ENCODE measurements at regions not wholly inside any gene's neighbourhood (a gene's known extent, or its start where the extent isn't known, plus 50 kb on each side); places are given as distances from the start of the nearest gene placed in this dataset.
"Not testable (repeated sequence)": the region's sequence is repeated elsewhere in the genome, so short reads cannot be mapped to it uniquely, and the experiment has no call there.

DNA sequence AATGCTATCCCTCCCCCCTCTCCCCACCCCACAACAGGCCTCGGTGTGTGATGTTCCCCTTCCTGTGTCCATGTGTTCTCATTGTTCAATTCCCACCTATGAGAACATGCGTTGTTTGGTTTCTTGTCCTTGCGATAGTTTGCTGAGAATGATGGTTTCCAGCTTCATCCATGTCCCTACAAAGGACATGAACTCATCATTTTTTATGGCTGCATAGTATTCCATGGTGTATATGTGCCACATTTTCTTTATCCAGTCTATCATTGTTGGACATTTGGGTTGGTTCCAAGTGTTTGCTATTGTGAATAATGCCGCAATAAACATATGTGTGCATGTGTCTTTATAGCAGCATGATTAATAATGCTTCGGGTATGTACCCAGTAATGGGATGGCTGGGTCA lies 1156.1 kb downstream of the NAALADL2 start:
- 93 to 98% methylated on average over 5 of the region's 5 CpGs for WGBS, 2 donors
- H3K36me3 ChIP-seq (ENCODE audit: control insufficient read depth in 4 of 4, insufficient read depth in 4 of 4, low read length in 4 of 4); H3K9ac ChIP-seq (ENCODE audit: insufficient read depth in 1 of 2, low read length in 2 of 2); H3K4me3 ChIP-seq; H3K27ac ChIP-seq (ENCODE audit: low read depth in 1 of 2, low read length in 1 of 2); H3K4me1 ChIP-seq (ENCODE audit: control insufficient read depth in 5 of 5, insufficient read depth in 5 of 5, low read length in 5 of 5); ATAC-seq (ENCODE audit: insufficient read depth, low FRiP score); H3K9me3 ChIP-seq (ENCODE audit: control insufficient read depth in 4 of 4, insufficient read depth in 3 of 4, low read length in 3 of 4); H3K27me3 ChIP-seq (ENCODE audit: control insufficient read depth in 3 of 3, insufficient read depth in 3 of 3, low read length in 2 of 3); DNase-seq: not testable (repeated sequence)

DNA sequence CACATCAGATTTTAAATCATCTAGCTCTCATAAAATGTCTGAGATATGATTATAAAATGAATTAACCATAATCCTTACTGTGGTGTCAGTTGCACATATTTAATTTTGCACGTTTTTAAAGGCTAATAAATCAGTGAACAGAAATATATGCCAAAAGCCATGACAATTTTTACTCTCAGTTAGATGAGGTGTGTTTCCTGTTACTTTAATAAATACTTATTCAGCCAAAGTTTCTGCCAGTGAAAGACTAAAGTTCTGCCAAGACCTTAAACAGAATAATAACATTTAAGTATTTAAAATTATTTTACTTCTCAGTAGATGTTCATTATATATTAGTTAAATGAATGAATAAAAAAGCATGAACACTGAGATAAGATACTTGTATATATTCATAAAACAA lies 1150.1 kb downstream of the NAALADL2 start:
- DNase-seq = peak in 2 of 3 donors; percentile 71 to 74
- 16 to 22% methylated on average over 1 of the region's 1 CpG for WGBS, 2 donors

DNA sequence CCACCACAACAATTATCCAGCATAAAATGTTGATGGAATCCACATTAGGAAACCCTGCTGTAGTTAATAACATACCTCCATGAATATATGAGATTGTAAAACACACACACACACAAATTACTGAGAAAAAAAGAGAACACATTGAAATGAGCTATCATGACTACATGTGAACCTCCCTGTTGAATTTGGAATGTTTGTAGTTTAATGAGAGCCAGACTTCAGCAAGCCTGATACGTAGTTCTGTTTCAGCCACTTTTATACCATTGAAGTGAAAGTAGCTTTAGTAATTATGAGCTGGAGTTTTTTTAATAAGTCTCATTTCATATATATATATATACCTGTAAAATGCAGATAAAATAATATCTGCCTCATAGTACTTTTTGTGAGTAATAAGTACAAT lies 1146.4 kb downstream of the NAALADL2 start:
- TF ChIP-seq, protein P1, sequence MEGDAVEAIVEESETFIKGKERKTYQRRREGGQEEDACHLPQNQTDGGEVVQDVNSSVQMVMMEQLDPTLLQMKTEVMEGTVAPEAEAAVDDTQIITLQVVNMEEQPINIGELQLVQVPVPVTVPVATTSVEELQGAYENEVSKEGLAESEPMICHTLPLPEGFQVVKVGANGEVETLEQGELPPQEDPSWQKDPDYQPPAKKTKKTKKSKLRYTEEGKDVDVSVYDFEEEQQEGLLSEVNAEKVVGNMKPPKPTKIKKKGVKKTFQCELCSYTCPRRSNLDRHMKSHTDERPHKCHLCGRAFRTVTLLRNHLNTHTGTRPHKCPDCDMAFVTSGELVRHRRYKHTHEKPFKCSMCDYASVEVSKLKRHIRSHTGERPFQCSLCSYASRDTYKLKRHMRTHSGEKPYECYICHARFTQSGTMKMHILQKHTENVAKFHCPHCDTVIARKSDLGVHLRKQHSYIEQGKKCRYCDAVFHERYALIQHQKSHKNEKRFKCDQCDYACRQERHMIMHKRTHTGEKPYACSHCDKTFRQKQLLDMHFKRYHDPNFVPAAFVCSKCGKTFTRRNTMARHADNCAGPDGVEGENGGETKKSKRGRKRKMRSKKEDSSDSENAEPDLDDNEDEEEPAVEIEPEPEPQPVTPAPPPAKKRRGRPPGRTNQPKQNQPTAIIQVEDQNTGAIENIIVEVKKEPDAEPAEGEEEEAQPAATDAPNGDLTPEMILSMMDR (IDR thresholded peaks at IDR 0.05; ENCODE audit: control extremely low read depth, extremely low read depth) = no peak
- ATAC-seq (ENCODE audit: insufficient read depth, low FRiP score) = no peak
- Histone ChIP-seq H3K27me3 (ENCODE audit: control insufficient read depth in 3 of 3, insufficient read depth in 3 of 3, low read length in 2 of 3) (no peaks in the 10 kb centered on the region), H3K27ac (ENCODE audit: low read depth in 1 of 2, low read length in 1 of 2) (no peak overlapping the region), H3K9me3 (ENCODE audit: control insufficient read depth in 4 of 4, insufficient read depth in 3 of 4, low read length in 3 of 4) (no peaks in the 10 kb centered on the region), H3K36me3 (ENCODE audit: control insufficient read depth in 4 of 4, insufficient read depth in 4 of 4, low read length in 4 of 4) (no peaks in the 10 kb centered on the region), H3K4me1 (ENCODE audit: control insufficient read depth in 5 of 5, insufficient read depth in 5 of 5, low read length in 5 of 5) (peaks cover 0 to 11% (median 0%) of the 10 kb centered on the region in 5 donors), H3K9ac (ENCODE audit: insufficient read depth in 1 of 2, low read length in 2 of 2) (no peak overlapping the region), H3K4me3 (no peak overlapping the region)
- DNase-seq = no peak
- 76 to 86% methylated on average over 1 of the region's 1 CpG for WGBS, 2 donors

More for the DNA sequence above, 1150.1 kb downstream of the NAALADL2 start:
- no peak overlapping the region for H3K9ac ChIP-seq (ENCODE audit: insufficient read depth in 1 of 2, low read length in 2 of 2)
- TF ChIP-seq, protein P1 (IDR thresholded peaks at IDR 0.05; ENCODE audit: control extremely low read depth, extremely low read depth) = no peak
- no peak overlapping the region for H3K4me3 ChIP-seq
- no peak for ATAC-seq (ENCODE audit: insufficient read depth, low FRiP score)
- no peaks in the 10 kb centered on the region for H3K36me3 ChIP-seq (ENCODE audit: control insufficient read depth in 4 of 4, insufficient read depth in 4 of 4, low read length in 4 of 4)
- no peaks in the 10 kb centered on the region for H3K27me3 ChIP-seq (ENCODE audit: control insufficient read depth in 3 of 3, insufficient read depth in 3 of 3, low read length in 2 of 3)
- H3K4me1 ChIP-seq (ENCODE audit: control insufficient read depth in 5 of 5, insufficient read depth in 5 of 5, low read length in 5 of 5) = peaks cover 0 to 11% (median 0%) of the 10 kb centered on the region in 5 donors
- no peak overlapping the region for H3K27ac ChIP-seq (ENCODE audit: low read depth in 1 of 2, low read length in 1 of 2)
- H3K9me3 ChIP-seq (ENCODE audit: control insufficient read depth in 4 of 4, insufficient read depth in 3 of 4, low read length in 3 of 4) = no peaks in the 10 kb centered on the region

DNA sequence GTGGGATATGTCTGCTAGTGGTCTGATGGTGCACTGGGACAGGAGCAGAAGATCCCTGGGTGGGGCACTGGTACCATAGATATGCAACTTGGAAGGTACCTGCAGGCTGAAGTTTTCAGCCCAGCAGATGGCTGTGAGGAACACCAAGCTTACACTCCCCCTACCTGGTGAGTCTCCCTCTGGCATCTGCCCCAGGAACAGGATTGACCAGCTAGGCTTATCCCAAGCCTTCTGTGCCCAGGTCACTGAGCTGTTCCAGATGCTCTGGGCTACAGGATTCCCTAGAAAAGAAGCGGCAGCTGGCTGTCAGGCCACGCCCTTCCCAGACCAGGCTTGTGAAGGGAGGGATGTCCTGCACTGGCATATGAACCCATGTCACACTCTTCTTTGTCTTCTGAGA lies 1130.0 kb downstream of the NAALADL2 start:
- Histone ChIP-seq H3K9ac (ENCODE audit: insufficient read depth in 1 of 2, low read length in 2 of 2) (no peak overlapping the region), H3K36me3 (ENCODE audit: control insufficient read depth in 4 of 4, insufficient read depth in 4 of 4, low read length in 4 of 4) (no peaks in the 10 kb centered on the region), H3K4me3 (no peak overlapping the region), H3K9me3 (ENCODE audit: control insufficient read depth in 4 of 4, insufficient read depth in 3 of 4, low read length in 3 of 4) (peaks cover 0 to 9% (median 6%) of the 10 kb centered on the region in 4 donors), H3K27ac (ENCODE audit: low read depth in 1 of 2, low read length in 1 of 2) (no peak overlapping the region), H3K4me1 (ENCODE audit: control insufficient read depth in 5 of 5, insufficient read depth in 5 of 5, low read length in 5 of 5) (no peaks in the 10 kb centered on the region), H3K27me3 (ENCODE audit: control insufficient read depth in 3 of 3, insufficient read depth in 3 of 3, low read length in 2 of 3) (no peaks in the 10 kb centered on the region)
- no peak for ATAC-seq (ENCODE audit: insufficient read depth, low FRiP score)
- DNase-seq = no peak
- TF ChIP-seq, protein P1 (IDR thresholded peaks at IDR 0.05; ENCODE audit: control extremely low read depth, extremely low read depth) = no peak
- 91 to 95% methylated on average over 2 of the region's 2 CpGs for WGBS, 2 donors
